ENCODE measurements at regions not wholly inside any gene's neighbourhood (a gene's known extent, or its start where the extent isn't known, plus 50 kb on each side); places are given as distances from the start of the nearest gene placed in this dataset.

GRCh38 chr9:105950894-105951293, 256.6 kb downstream of the TMEM38B start:
- no TSS peak for BruUV-seq (replicated peaks)
- intact Hi-C loops (cut with micrococcal nuclease; ENCODE audit: unreplicated experiment), result no loop called here
- Mint-ChIP-seq H3K36me3 (ENCODE audit: insufficient read depth, unreplicated experiment) (no peaks in the 10 kb centered on the region), H3K9me3 (ENCODE audit: unreplicated experiment) (peaks cover 46% of the 10 kb centered on the region), H3K27me3 (ENCODE audit: insufficient read depth, unreplicated experiment) (no peaks in the 10 kb centered on the region), H3K27ac (ENCODE audit: unreplicated experiment) (no peak overlapping the region), H3K4me1 (ENCODE audit: low read depth, unreplicated experiment) (no peaks in the 10 kb centered on the region), H3K4me3 (ENCODE audit: unreplicated experiment) (no peak overlapping the region)
- DNase-seq, result no peak
- Histone ChIP-seq H3K36me3 (ENCODE audit: control insufficient read depth, insufficient read depth, low read length) (no peaks in the 10 kb centered on the region), H3K9me3 (peaks cover 8% of the 10 kb centered on the region; the same call in 1 of the 2 replicates), H3K4me3 (ENCODE audit: low read depth, low read length) (no peak overlapping the region), H3K4me1 (no peaks in the 10 kb centered on the region), H3K27me3 (replicated peaks; ENCODE audit: control insufficient read depth, insufficient read depth, low read length) (no peaks in the 10 kb centered on the region)
- ChIA-PET POLR2A (no interaction called here), CTCF (no interaction called here)
- TF ChIP-seq CTCF (IDR thresholded peaks at IDR 0.05; ENCODE audit: insufficient read depth in 1 of 2, low read depth in 1 of 2, low read length in 1 of 2, severe bottlenecking in 1 of 2, unreplicated experiment in 1 of 2), result no peak

GRCh38 chr9:105954517-105954916, 260.2 kb downstream of the TMEM38B start:
- Histone ChIP-seq H3K27me3 (replicated peaks; ENCODE audit: control insufficient read depth, insufficient read depth, low read length) (no peaks in the 10 kb centered on the region), H3K9me3 (0 out of 2 replicates have a peak, but pooled peaks cover 4% of the 10 kb centered on the region), H3K4me1 (peaks cover 2% of the 10 kb centered on the region; the same call in 1 of the 2 replicates), H3K36me3 (ENCODE audit: control insufficient read depth, insufficient read depth, low read length) (no peaks in the 10 kb centered on the region), H3K4me3 (ENCODE audit: low read depth, low read length) (no peak overlapping the region)
- DNase-seq, result no peak
- H3K27me3 Mint-ChIP-seq (ENCODE audit: insufficient read depth, unreplicated experiment), result no peaks in the 10 kb centered on the region
- POLR2A ChIA-PET, result no interaction called here
- no TSS peak for BruUV-seq (replicated peaks)
- TF ChIP-seq CTCF (IDR thresholded peaks at IDR 0.05; ENCODE audit: insufficient read depth in 1 of 2, low read depth in 1 of 2, low read length in 1 of 2, severe bottlenecking in 1 of 2, unreplicated experiment in 1 of 2), result no peak
- CTCF ChIA-PET, result interaction anchor here (0.7 kb wide), 1 partner anchor 430 kb away, joined by 3 read pairs; no protein-coding TSS in a partner anchor
- intact Hi-C loops (cut with micrococcal nuclease; ENCODE audit: unreplicated experiment), result no loop called here
- no peak overlapping the region for H3K4me3 Mint-ChIP-seq (ENCODE audit: unreplicated experiment)
- peaks cover 3% of the 10 kb centered on the region for H3K4me1 Mint-ChIP-seq (ENCODE audit: low read depth, unreplicated experiment)
- H3K27ac Mint-ChIP-seq (ENCODE audit: unreplicated experiment), result no peak overlapping the region
- peaks cover 12% of the 10 kb centered on the region for H3K9me3 Mint-ChIP-seq (ENCODE audit: unreplicated experiment)
- no peaks in the 10 kb centered on the region for H3K36me3 Mint-ChIP-seq (ENCODE audit: insufficient read depth, unreplicated experiment)

DNA sequence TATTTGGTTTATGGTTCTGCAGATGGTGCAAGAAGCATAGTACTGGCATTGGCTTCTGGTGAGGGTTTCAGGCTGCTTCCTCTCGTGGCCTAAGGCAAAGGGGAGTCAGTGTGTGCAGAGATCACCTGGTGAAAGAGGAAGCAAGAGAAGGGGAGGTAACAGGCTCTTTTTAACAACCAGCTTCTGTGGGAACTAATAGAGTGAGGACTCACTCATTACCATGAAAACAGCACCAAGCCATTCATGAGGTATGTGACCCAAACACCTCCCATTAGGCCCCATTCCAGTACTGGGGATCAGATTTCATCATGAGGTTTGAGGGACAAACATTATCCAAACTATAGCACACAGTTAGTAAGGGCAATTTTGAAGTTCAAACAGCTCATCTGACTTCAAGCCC, 263.5 kb downstream of the TMEM38B start:
- Mint-ChIP-seq H3K9me3 (ENCODE audit: unreplicated experiment) (no peaks in the 10 kb centered on the region), H3K36me3 (ENCODE audit: insufficient read depth, unreplicated experiment) (no peaks in the 10 kb centered on the region), H3K4me3 (ENCODE audit: unreplicated experiment) (no peak overlapping the region), H3K4me1 (ENCODE audit: low read depth, unreplicated experiment) (peaks cover 5% of the 10 kb centered on the region), H3K27me3 (ENCODE audit: insufficient read depth, unreplicated experiment) (no peaks in the 10 kb centered on the region), H3K27ac (ENCODE audit: unreplicated experiment) (no peak overlapping the region)
- intact Hi-C loops (cut with micrococcal nuclease; ENCODE audit: unreplicated experiment), result no loop called here
- H3K27me3 ChIP-seq (replicated peaks; ENCODE audit: control insufficient read depth, insufficient read depth, low read length), result no peaks in the 10 kb centered on the region
- H3K4me3 ChIP-seq (ENCODE audit: low read depth, low read length), result no peak overlapping the region
- no TSS peak for BruUV-seq (replicated peaks)
- H3K9me3 ChIP-seq, result 0 out of 2 replicates have a peak, but pooled peaks cover 4% of the 10 kb centered on the region
- no peak for DNase-seq
- H3K36me3 ChIP-seq (ENCODE audit: control insufficient read depth, insufficient read depth, low read length), result no peaks in the 10 kb centered on the region
- POLR2A ChIA-PET, result no interaction called here
- CTCF ChIA-PET, result no interaction called here
- peaks cover 5% of the 10 kb centered on the region; the same call in 1 of the 2 replicates for H3K4me1 ChIP-seq
- TF ChIP-seq CTCF (IDR thresholded peaks at IDR 0.05; ENCODE audit: insufficient read depth in 1 of 2, low read depth in 1 of 2, low read length in 1 of 2, severe bottlenecking in 1 of 2, unreplicated experiment in 1 of 2), result no peak
